GM12878 (cell line): ENCODE measurements at regions not wholly inside any gene's neighbourhood (a gene's known extent, or its start where the extent isn't known, plus 50 kb on each side); places are given as distances from the start of the nearest gene placed in this dataset.

Source experiments
- ATAC-seq: fragments of 200-7000 bp; cut with Tn5 transposase; 3 replicates; pipeline ENCODE4 v1.9.1; 2020; ENCODE audit warnings: mild to moderate bottlenecking, moderate library complexity
- BruUV-seq: library from RNA; stranded (reverse); fragments of 400-500 nt; replicated peaks from 2 replicates; lab custom pipeline; 2021; lab: Mats Ljungman, UMichigan
- CTCF ChIA-PET: fragments of 300-600 bp; sonication (Branson Sonifier 250); formaldehyde crosslinking; extraction: SDS; loops from one replicate; lab custom pipeline; 2021; ENCODE audit warnings: inconsistent platforms; lab: Yijun Ruan, JAX
- POLR2A ChIA-PET: fragments of 350-600 bp; formaldehyde crosslinking; extraction: SDS; loops from one replicate; lab custom pipeline; 2021; ENCODE audit warnings: inconsistent platforms; lab: Charles Lee
- RAD21 ChIA-PET: fragments of 300-600 bp; sonication (Branson Sonifier 250); formaldehyde crosslinking; loops from one replicate; lab custom pipeline; 2023; ENCODE audit warnings: antibody characterized with exemption; ENCODE audit not compliant: unreplicated experiment; lab: Charles Lee
- SMC1A ChIA-PET: fragments of 300-600 bp; sonication (Branson Sonifier 250); formaldehyde crosslinking; loops from one replicate; lab custom pipeline; 2023; ENCODE audit not compliant: unreplicated experiment, uncharacterized antibody; lab: Charles Lee
- DNase-seq: peaks from one replicate; pipeline ENCODE4 v3.0.0-alpha.2; 2011; ENCODE audit warnings: low read depth, low spot score
- FAIRE-seq: peaks from 3 replicates; lab custom pipeline; 2011; peaks lifted over from hg19 to GRCh38; lab: Jason Lieb, UNC
- H2AFZ ChIP-seq: 2 replicates; pipeline ENCODE4 v1.6.0; 2011; ENCODE audit warnings: low read depth, low read length, control low read depth; ENCODE audit not compliant: control insufficient read depth
- H3K27ac ChIP-seq: 2 replicates; pipeline ENCODE4 v1.5.1; 2011; ENCODE audit warnings: control low read depth; ENCODE audit not compliant: control insufficient read depth, insufficient read depth
- H3K27me3 ChIP-seq, 2 experiments: replicated peaks in 1 of 2; 2 replicates each; pipeline versions ENCODE4 v1.6.0 to v1.6.1; 2011; ENCODE audit warnings: low read length in 1 of 2; ENCODE audit not compliant: control insufficient read depth in 2 of 2, insufficient read depth in 2 of 2
- H3K36me3 ChIP-seq, 2 experiments: 2 replicates each; pipeline ENCODE4 v1.5.1; 2011; ENCODE audit warnings: low read length in 1 of 2; ENCODE audit not compliant: control insufficient read depth in 2 of 2, insufficient read depth in 2 of 2
- H3K4me1 ChIP-seq: 2 replicates; pipeline ENCODE4 v1.6.1; 2011; ENCODE audit warnings: mild to moderate bottlenecking, low read length, moderate library complexity, mixed read lengths; ENCODE audit not compliant: control insufficient read depth, insufficient read depth
- H3K4me2 ChIP-seq: 2 replicates; pipeline ENCODE4 v1.6.0; 2011; ENCODE audit warnings: control low read depth; ENCODE audit not compliant: control insufficient read depth, insufficient read depth
- H3K4me3 ChIP-seq: fragments of 200-600 bp; sonication (generic); 2 replicates; pipeline ENCODE4 v1.5.1; 2016
- H3K79me2 ChIP-seq: 2 replicates; pipeline ENCODE4 v1.6.0; 2011; ENCODE audit warnings: low read length; ENCODE audit not compliant: control insufficient read depth, insufficient read depth
- H3K9ac ChIP-seq: 2 replicates; pipeline ENCODE4 v1.8.0; 2011; ENCODE audit warnings: low read length, control low read depth, mixed read lengths; ENCODE audit not compliant: control insufficient read depth, insufficient read depth
- H3K9me3 ChIP-seq: replicated peaks from 3 replicates; pipeline ENCODE4 v1.5.1; 2011; ENCODE audit warnings: mild to moderate bottlenecking, low read length; ENCODE audit not compliant: control insufficient read depth, insufficient read depth
- H4K20me1 ChIP-seq: 2 replicates; pipeline ENCODE4 v1.6.0; 2011; ENCODE audit not compliant: control insufficient read depth, insufficient read depth
- BCL11A ChIP-seq: IDR thresholded peaks from 2 replicates; pipeline ENCODE4 v1.6.1; 2011; ENCODE audit warnings: low read depth, low read length
- EP300 ChIP-seq, 2 experiments: fragments of 150-350 bp in 1 of 2; IDR thresholded peaks; 2 replicates each; pipeline ENCODE4 v1.6.1; 2011 to 2012; ENCODE audit warnings: low read depth in 2 of 2, low read length in 2 of 2, borderline replicate concordance in 1 of 2, improper control_type of control experiment in 1 of 2, inconsistent platforms in 1 of 2; ENCODE audit not compliant: control insufficient read depth in 1 of 2
- ESRRA ChIP-seq: IDR thresholded peaks from 2 replicates; pipeline ENCODE4 v1.6.1; 2012; ENCODE audit warnings: mild to moderate bottlenecking, low read length, improper control_type of control experiment
- JUND ChIP-seq: IDR thresholded peaks from 2 replicates; pipeline ENCODE4 v1.6.1; 2012; ENCODE audit warnings: low read depth, mild to moderate bottlenecking, low read length, improper control_type of control experiment, moderate library complexity
- SREBF1 ChIP-seq: IDR thresholded peaks from 2 replicates; pipeline ENCODE4 v1.6.1; 2012; ENCODE audit warnings: mild to moderate bottlenecking, low read length
- STAT3 ChIP-seq: IDR thresholded peaks from 2 replicates; pipeline ENCODE4 v1.6.1; 2011; ENCODE audit warnings: low read depth, low read length, improper control_type of control experiment
- ZNF24 ChIP-seq: fragments of 450-650 bp; IDR thresholded peaks from 2 replicates; pipeline ENCODE4 v1.6.1; 2017; ENCODE audit warnings: antibody characterized with exemption, mild to moderate bottlenecking
- in situ Hi-C: fragments of 300-500 bp; cut with MboI; formaldehyde crosslinking; loops from 9 replicates; pipeline ENCODE4 v1.14.3; 2018; ENCODE audit warnings: mixed read lengths
- intact Hi-C: fragments of 100-400 bp; cut with micrococcal nuclease; formaldehyde crosslinking; loops from one replicate; pipeline ENCODE4 v1.14.2; 2022; ENCODE audit not compliant: unreplicated experiment
- TF ChIP-seq, protein P1 (sequence below): fragments of 450-650 bp; formaldehyde crosslinking; IDR thresholded peaks from 2 replicates; pipeline ENCODE4 v1.5.0; 2022; ENCODE audit warnings: mild to moderate bottlenecking, missing genetic modification characterization

DNA sequence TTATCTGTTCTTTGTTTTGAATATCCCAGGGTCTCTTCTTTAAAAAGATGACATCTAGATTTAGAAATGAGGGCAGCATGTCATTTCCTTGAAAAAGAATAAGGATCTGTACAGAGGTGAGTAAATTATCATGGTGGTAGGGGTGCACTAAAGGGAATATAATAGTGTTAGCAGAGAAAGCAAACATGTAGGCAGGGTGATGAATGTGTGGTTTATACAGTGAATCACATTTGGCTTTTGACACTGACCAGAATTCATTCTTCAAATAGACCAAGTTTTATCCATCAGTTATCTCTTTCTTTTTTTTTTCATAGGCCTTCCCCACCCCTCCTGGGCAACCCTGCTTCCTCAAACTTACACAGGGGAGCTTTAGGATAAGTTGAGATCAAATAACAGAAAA is 184.5 kb upstream of the LRP1B start:
- Histone ChIP-seq H3K4me1 (no peaks in the 10 kb centered on the region), H3K79me2 (no peaks in the 10 kb centered on the region), H3K36me3 (no peaks in the 10 kb centered on the region), H3K27me3 (no peaks in the 10 kb centered on the region), H4K20me1 (no peaks in the 10 kb centered on the region), H3K4me2 (no peak overlapping the region), H3K27ac (no peak overlapping the region), H3K9ac (no peak overlapping the region), H3K4me3 (no peak overlapping the region), H3K9me3 (no peaks in the 10 kb centered on the region), H2AFZ (no peak overlapping the region)
- no peak for DNase-seq
- ChIA-PET SMC1A (interaction anchor here (0.5 kb wide), 1 partner anchor 25 kb away, joined by 3 read pairs; no protein-coding TSS in a partner anchor), RAD21 (interaction anchor here (0.7 kb wide), 1 partner anchor 565 kb away, joined by 3 read pairs; no protein-coding TSS in a partner anchor), POLR2A (no interaction called here), CTCF (no interaction called here)
- intact Hi-C loops = no loop called here
- no peak for FAIRE-seq
- BruUV-seq = no TSS peak
- in situ Hi-C loops = no loop called here
- ATAC-seq = no peak
- no peak for TF ChIP-seq ESRRA
- no peak for TF ChIP-seq SREBF1
- no peak for TF ChIP-seq JUND
- no peak for TF ChIP-seq ZNF24
- TF ChIP-seq STAT3 = no peak
- TF ChIP-seq BCL11A = no peak
- TF ChIP-seq, protein P1, sequence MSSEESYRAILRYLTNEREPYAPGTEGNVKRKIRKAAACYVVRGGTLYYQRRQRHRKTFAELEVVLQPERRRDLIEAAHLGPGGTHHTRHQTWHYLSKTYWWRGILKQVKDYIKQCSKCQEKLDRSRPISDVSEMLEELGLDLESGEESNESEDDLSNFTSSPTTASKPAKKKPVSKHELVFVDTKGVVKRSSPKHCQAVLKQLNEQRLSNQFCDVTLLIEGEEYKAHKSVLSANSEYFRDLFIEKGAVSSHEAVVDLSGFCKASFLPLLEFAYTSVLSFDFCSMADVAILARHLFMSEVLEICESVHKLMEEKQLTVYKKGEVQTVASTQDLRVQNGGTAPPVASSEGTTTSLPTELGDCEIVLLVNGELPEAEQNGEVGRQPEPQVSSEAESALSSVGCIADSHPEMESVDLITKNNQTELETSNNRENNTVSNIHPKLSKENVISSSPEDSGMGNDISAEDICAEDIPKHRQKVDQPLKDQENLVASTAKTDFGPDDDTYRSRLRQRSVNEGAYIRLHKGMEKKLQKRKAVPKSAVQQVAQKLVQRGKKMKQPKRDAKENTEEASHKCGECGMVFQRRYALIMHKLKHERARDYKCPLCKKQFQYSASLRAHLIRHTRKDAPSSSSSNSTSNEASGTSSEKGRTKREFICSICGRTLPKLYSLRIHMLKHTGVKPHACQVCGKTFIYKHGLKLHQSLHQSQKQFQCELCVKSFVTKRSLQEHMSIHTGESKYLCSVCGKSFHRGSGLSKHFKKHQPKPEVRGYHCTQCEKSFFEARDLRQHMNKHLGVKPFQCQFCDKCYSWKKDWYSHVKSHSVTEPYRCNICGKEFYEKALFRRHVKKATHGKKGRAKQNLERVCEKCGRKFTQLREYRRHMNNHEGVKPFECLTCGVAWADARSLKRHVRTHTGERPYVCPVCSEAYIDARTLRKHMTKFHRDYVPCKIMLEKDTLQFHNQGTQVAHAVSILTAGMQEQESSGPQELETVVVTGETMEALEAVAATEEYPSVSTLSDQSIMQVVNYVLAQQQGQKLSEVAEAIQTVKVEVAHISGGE = no peak
- no peak for TF ChIP-seq EP300 (IDR thresholded peaks at IDR 0.05; ENCODE audit: borderline replicate concordance in 1 of 2, control insufficient read depth in 1 of 2, low read depth in 2 of 2, low read length in 2 of 2)
